ENCODE measurements at regions not wholly inside any gene's neighbourhood (a gene's known extent, or its start where the extent isn't known, plus 50 kb on each side); places are given as distances from the start of the nearest gene placed in this dataset.

DNA sequence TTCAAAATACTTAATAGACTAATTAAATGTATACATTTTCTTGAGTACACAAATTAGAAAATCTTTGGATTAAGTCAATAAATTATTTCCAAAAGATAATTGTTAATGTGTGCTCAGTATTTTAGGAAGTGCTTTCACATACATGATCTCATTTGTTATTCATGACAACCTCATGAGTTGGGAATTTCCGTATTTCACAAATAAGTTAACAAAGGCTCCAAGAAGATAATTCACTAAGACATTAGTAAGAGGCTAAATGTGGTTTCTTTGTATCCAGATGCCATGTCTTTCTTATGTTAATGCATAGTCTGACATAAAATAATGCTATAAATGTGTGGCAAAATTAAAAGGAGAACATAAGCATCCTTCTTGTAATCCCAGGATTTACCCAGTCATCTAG is 79.5 kb upstream of the TCF21 start:
- no peak for TF ChIP-seq POLR2A (conservative IDR thresholded peaks at IDR 0.05)
- TF ChIP-seq U2AF2 (optimal IDR thresholded peaks at IDR 0.05; ENCODE audit: low read depth, low read length): no peak
- no peak for TF ChIP-seq HDGF (IDR thresholded peaks at IDR 0.05)
- TF ChIP-seq, protein P1, sequence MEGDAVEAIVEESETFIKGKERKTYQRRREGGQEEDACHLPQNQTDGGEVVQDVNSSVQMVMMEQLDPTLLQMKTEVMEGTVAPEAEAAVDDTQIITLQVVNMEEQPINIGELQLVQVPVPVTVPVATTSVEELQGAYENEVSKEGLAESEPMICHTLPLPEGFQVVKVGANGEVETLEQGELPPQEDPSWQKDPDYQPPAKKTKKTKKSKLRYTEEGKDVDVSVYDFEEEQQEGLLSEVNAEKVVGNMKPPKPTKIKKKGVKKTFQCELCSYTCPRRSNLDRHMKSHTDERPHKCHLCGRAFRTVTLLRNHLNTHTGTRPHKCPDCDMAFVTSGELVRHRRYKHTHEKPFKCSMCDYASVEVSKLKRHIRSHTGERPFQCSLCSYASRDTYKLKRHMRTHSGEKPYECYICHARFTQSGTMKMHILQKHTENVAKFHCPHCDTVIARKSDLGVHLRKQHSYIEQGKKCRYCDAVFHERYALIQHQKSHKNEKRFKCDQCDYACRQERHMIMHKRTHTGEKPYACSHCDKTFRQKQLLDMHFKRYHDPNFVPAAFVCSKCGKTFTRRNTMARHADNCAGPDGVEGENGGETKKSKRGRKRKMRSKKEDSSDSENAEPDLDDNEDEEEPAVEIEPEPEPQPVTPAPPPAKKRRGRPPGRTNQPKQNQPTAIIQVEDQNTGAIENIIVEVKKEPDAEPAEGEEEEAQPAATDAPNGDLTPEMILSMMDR (IDR thresholded peaks at IDR 0.05 in 2 of 3, conservative IDR thresholded peaks at IDR 0.05 in 1 of 3; ENCODE audit: insufficient read depth in 2 of 3, low read depth in 1 of 3, low read length in 3 of 3): no peak

Measured in K562 (cell line).